HFF-Myc (cell line): ENCODE measurements at regions not wholly inside any gene's neighbourhood (a gene's known extent, or its start where the extent isn't known, plus 50 kb on each side); places are given as distances from the start of the nearest gene placed in this dataset.

Experiments used
- DNase-seq: peaks from one replicate; pipeline ENCODE4 v3.0.0-alpha.2; 2011; ENCODE audit warnings: low read depth; ENCODE audit errors: extremely low read depth
- H3K4me3 ChIP-seq: replicated peaks from 2 replicates; pipeline ENCODE4 v1.5.1; 2011; ENCODE audit warnings: low read depth, mild to moderate bottlenecking, control low read depth, low read length
- CTCF ChIP-seq: IDR thresholded peaks from 2 replicates; pipeline ENCODE4 v1.5.1; 2012; ENCODE audit warnings: mild to moderate bottlenecking, low read depth, low read length, control low read depth; ENCODE audit errors: missing control alignments

- H3K4me3 ChIP-seq: no peak overlapping the region
- TF ChIP-seq CTCF: no peak
- DNase-seq: no peak
Measured at GRCh38 chr21:25005388-25005787, 601.9 kb downstream of the MRPL39 start.

DNA sequence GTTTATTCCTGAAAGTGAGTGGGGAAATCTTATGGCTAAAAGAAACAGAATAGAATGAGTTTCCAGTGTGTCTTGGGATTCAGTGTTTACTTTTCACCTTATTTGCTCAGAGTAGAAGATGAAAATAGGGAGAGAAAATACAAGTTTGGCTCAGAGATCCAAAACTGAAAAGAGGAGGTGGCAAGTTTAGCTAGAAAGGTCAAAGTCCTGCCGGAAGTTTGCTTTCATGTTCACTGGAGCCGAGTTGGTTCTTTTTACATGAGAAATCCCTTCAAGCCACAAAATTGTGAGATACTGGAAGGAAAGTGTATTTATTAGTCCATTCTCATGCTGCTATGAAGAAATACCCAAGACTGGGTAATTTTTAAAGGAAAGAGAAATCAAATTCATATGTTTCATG lies 604.6 kb downstream of the MRPL39 start:
- no peak for TF ChIP-seq CTCF
- H3K4me3 ChIP-seq: no peak overlapping the region

GRCh38 chr21:24995216-24995615 lies 612.1 kb downstream of the MRPL39 start:
- no peak for TF ChIP-seq CTCF
- no peak for DNase-seq
- no peak overlapping the region for H3K4me3 ChIP-seq

More for the DNA sequence above, 604.6 kb downstream of the MRPL39 start:
- no peak for DNase-seq

- TF ChIP-seq CTCF: no peak
- no peak overlapping the region for H3K4me3 ChIP-seq
- DNase-seq: no peak
Measured at GRCh38 chr21:24994717-24995116, 612.6 kb downstream of the MRPL39 start.

DNA sequence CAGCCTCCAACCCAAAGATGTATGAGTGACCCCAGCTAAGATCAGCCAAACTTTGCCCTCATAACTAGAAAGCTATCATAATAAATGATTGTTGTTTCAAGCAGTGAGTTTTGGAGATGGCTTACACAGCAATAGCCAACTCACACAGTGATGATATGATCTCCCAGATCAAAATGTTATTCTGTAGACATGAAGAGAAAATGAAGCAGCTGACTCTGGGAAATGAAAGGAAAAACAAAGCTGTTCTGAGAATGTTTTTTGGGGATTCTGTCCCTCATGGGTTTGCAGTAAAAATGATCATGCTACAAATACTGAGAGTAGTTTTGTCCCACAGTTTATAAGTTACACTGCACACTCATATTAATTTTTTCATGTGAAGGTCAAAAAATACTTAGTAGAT lies 617.8 kb downstream of the MRPL39 start:
- H3K4me3 ChIP-seq: no peak overlapping the region
- TF ChIP-seq CTCF: no peak
- DNase-seq: no peak

- TF ChIP-seq CTCF: no peak
- no peak for DNase-seq
- H3K4me3 ChIP-seq: no peak overlapping the region
Measured at GRCh38 chr21:24988941-24989340, 618.3 kb downstream of the MRPL39 start.

DNA sequence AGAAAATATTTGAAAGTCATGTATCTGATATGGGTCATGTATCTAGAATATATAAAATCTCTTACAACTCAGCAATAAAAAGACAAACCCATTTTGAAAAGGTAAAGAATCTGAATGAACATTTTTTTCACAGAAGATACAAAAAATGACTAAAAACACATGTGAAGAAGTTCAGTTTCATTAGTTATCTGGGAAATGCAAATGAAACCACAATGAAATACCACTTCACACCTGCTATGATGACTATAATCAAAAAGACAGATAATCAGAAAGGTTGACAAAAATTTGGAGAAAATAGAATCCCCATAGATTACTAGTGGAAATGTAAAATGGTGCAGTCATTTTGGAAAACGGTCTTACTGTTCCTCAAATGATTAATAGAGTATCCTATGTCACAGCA lies 631.0 kb downstream of the MRPL39 start:
- H3K4me3 ChIP-seq: no peak overlapping the region
- TF ChIP-seq CTCF: no peak
- DNase-seq: no peak
